GM19452 (cell line): ENCODE measurements at regions not wholly inside any gene's neighbourhood (a gene's known extent, or its start where the extent isn't known, plus 50 kb on each side); places are given as distances from the start of the nearest gene placed in this dataset.
"Not testable (repeated sequence)": the region's sequence is repeated elsewhere in the genome, so short reads cannot be mapped to it uniquely, and the experiment has no call there.

Source experiments
- ATAC-seq: cut with Tn5 transposase; IDR thresholded peaks from one replicate; pipeline ENCODE4 v1.9.1; 2021; ENCODE audit not compliant: unreplicated experiment

DNA sequence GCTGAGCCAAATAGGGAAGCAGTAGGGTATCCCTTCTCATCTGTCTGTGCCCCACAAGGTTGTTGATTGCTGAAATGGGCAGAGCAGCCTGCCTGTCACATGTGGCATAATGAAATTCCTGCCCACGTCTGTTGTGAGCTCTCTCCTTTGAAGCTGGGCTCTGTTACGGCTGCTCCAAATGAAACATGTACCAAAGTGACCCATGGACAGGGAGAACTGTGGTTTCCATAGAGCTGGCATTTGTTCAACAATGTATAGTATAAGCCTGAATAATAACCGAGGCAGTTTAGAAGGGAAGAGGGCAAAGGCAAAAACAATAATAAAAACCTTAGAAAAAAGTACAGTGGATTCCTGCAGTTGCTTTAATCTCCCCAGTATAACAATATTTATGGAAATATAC lies 149.7 kb downstream of the LYPLAL1 start:
- no peak for ATAC-seq

DNA sequence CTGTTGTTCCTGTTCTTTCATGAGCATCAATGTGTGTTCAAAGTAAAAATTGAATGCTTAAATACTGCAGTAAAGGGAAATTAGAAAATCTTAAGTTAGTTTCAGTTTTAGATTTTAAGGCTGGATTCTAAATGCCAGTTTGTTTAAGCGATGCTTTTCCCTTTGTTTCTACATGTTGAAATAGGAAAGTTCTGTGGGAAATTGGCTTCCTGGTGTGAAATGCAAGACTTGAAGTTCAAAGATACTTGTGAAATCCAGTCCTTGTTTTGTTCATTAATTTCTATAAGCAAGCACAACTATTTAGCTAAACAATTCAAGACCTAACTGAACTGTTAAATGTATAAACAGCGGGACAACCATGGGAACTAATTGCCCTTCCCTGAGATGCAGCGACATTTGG lies 149.1 kb downstream of the LYPLAL1 start:
- ATAC-seq: no peak

DNA sequence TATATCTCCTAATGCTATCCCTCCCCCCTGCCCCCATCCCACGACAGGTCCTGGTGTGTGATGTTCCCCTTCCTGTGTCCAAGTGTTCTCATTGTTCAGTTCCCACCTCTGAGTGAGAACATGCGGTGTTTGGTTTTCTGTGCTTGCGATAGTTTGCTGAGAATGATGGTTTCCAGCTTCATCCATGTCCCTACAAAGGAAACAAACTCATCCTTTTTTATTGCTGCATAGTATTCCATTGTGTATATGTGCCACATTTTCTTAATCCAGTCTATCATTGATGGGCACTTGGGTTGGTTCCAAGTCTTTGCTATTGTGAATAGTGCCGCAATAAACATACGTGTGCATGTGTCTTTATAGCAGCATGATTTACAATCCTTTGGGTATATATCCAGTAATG lies 146.9 kb downstream of the LYPLAL1 start:
- not testable (repeated sequence) for ATAC-seq

- no peak for ATAC-seq
Measured at GRCh38 chr1:219318826-219319225, 145.1 kb downstream of the LYPLAL1 start.

- peak; percentile 64 for ATAC-seq
Measured at GRCh38 chr1:219317762-219318353, 144.2 kb downstream of the LYPLAL1 start.

DNA sequence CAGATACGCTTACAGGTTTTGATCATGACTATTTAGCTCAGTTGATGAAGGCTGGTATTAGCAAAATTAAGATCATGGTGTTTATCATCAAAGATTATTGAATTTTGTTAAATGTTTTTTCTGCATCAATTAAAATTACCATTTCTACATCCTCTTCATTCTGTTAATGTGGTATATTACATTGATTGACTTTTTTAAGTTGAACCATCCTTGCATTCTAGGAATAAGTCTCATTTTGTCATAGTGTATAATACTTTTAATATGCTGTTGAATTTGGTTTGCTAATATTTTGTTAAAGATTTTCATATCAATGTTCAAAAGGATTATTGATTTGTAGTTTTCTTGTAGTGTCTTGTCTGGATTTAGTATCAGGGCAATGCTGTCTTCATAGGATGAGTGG lies 142.4 kb downstream of the LYPLAL1 start:
- no peak for ATAC-seq

DNA sequence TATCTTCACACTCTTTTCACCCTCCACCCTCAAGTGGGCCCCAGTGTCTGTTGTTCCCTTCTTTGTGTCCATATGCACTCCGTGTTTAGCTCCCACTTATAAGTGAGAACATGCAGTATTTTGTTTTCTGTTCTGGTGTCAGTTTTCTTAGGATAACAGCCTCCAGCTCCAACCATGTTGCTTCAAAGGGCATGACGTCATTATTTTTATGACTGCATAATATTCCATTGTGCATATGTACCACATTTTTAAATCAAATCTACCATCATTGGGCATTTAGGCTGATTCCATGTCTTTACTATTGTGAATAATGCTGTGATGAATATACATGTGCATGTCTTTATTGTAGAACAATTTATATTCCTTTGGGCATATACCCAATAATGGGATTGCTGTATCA lies 140.3 kb downstream of the LYPLAL1 start:
- no peak for ATAC-seq

GRCh38 chr1:219312967-219313366 lies 139.3 kb downstream of the LYPLAL1 start:
- ATAC-seq: no peak

- no peak for ATAC-seq
Measured at GRCh38 chr1:219310181-219310728, 136.6 kb downstream of the LYPLAL1 start.

GRCh38 chr1:219308367-219308766 lies 134.7 kb downstream of the LYPLAL1 start:
- no peak for ATAC-seq

DNA sequence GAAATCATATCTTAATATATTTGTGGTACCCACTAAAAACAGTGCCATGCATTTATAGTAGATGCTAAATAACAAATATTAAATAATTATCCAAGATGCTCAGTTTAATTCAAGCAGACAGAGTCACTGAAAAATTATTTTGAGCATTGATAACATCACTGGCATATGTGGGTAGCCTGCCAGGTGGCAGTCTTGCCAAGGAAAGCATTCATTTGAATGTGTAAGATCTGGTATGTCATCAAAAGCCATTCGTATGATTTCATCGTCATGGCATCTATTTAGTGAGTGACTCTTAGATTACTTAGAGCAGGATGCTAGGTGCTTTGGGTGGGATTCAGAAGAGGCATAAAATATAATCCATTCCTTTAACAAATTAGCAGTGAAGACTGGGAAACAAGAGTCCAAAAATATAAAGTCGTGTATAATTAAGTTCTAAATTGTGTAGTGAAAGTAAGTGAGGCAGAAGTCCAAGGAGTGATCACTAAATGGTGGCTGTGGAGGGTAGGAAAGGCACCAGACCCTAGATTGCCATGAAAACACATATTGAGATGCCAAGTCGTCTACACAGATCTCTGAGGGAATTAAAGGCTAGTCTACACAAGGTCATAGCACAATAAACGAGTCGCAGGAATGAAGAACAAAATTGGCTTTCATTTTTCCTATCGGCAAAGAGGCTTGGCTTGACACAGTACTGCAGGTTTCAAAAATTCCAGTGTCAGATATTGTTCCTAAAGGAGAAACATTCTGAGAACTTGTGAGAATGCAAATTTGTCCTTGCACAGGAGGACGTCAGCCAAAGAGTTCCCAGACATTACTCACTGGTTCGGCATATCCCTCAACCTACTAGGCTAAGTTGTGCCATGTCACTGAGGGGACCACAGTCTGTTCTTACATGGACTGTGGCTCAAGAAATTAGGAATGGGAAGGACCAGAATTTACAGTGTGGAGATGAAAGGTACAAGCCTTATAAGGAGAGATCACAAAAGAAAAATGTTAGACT lies 130.8 kb downstream of the LYPLAL1 start:
- ATAC-seq: no peak

DNA sequence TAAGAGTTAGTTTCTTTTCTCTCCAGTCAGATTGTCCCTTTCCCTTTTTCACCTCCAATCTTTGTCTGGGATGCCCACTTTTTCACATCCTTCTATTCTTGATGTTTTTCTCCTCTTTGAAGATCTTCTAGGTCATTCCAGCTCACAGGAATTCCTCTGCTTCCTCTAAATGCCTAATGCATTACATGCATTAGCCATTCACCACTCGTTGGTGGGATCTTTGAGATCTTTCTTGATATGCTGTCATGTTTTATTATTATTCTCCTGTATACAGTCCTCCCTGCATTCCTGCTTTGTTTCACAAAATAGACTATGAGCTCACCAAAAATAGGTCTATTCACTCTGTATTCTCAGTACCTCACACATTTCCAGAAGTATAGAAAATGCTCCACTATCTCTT lies 129.0 kb downstream of the LYPLAL1 start:
- ATAC-seq: no peak

DNA sequence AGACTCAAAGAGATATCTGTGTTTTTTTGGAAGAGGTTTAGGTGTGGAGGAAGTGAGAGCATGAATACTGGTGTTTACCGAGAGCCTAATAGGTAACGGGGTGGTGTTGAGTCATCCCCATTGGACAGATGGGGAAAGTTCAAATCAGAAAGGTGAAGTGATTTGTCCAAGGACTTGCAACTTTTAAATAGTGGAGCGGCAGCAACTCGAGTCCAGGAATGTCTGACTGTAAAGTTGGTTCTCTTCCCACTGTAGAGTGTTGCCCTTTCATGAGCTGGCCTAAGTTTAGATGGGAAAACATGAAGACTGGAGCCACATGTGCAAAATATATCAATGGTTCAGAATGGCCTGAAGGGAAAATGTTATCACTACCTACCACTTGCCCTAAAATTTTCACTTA lies 125.7 kb downstream of the LYPLAL1 start:
- ATAC-seq: no peak

DNA sequence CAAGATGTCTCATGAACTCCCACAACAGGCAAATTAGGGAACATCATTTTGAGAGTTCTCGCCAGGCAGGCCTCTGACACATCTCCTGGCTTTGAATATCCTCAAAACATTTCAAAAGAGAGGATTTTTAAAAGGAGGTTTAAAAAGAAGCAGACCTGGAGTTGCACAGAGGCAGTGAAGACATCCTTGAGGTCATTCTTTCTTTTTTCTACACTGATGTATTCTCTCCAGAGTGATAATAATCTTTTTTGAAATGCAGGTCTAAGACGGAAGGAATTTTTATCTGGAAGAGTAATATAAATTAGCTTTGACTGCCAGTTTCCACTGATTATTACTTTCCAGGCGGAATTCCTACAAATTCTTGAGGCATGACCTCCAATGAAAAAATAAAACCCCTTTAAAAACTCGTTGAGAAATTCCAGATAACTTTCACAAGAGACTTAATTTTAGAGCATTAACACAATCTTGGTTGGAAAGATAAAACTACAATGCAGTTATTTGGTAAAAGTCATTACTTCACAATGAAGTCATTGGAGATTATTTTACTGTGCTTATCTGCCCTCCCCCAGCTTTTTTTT lies 125.0 kb downstream of the LYPLAL1 start:
- no peak for ATAC-seq

- no peak for ATAC-seq
Measured at GRCh38 chr1:219296430-219297355, 123.0 kb downstream of the LYPLAL1 start.

- no peak for ATAC-seq
Measured at GRCh38 chr1:219294251-219294650, 120.6 kb downstream of the LYPLAL1 start.

DNA sequence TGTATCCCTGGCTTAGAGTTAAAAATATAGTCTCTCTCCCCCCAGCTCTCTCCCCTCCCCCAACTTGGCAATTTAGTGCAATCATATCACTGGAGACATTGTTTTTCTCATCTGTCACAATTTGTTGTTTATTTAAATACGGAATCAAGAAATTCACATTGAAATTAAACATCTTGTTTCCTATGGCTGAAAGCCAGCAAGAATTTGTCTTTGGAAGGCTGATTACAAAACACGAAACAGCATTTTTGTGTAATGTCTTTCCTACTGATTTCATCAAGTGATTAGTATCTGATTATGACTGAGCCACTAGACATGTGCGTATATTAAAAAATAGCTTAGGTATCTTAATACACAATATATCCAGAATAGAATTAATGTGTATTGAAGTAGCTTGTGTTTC lies 119.7 kb downstream of the LYPLAL1 start:
- ATAC-seq: no peak

- ATAC-seq: no peak
Measured at GRCh38 chr1:219292999-219293398, 119.3 kb downstream of the LYPLAL1 start.

DNA sequence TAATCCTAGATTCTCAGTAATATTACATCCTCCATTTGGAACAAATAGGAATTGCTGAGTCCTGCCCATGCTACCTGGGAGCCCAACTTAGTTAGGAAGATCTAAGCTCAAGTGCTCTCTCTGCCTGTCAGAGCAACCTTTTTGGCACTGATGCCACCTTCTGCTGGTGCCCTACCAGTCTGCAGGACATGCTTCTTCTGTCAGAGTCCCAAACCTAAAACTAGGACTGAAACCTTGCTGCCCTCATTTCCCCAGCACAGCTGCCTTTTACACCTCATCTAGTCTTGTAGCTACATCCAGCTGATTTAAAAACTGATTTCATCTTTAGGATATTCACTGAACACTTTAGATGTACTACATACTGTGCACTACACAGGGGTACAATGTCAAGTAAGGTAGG lies 118.7 kb downstream of the LYPLAL1 start:
- ATAC-seq: no peak

DNA sequence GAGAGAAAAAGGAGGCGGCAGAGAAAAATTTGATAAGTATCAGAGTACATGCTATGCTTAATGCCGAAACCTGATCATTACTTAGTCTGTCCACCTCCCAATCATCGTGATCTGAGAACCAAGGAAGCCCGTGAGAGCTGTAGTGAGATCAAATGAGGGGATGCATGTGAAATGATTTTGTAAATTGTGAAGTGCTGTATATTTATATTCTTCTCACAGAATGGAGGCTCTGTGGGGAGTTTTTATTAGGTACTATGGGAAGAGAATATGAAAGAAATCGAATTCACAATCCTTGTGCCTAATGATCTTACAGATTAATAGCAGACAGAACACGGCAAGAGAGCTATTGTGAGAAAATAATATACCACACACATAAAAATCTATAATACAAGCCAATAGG lies 115.5 kb downstream of the LYPLAL1 start:
- ATAC-seq: no peak

- no peak for ATAC-seq
Measured at GRCh38 chr1:219283541-219283940, 109.9 kb downstream of the LYPLAL1 start.
